HEK293 (cell line): ENCODE measurements at regions not wholly inside any gene's neighbourhood (a gene's known extent, or its start where the extent isn't known, plus 50 kb on each side); places are given as distances from the start of the nearest gene placed in this dataset.

ENCODE experiments used
- CTCF ChIA-PET: fragments of 350-600 bp; formaldehyde crosslinking; extraction: SDS; loops from one replicate; lab custom pipeline; 2021; ENCODE audit warnings: antibody characterized with exemption; lab: Yijun Ruan, JAX
- POLR2A ChIA-PET: fragments of 300-600 bp; formaldehyde crosslinking; extraction: SDS; loops from one replicate; lab custom pipeline; 2020; ENCODE audit warnings: antibody characterized with exemption, inconsistent platforms; lab: Yijun Ruan, JAX
- H3K27ac ChIP-seq: fragments of 200-500 bp; sonication (Bioruptor generic); 2 replicates; pipeline ENCODE4 v1.5.1; 2014; ENCODE audit warnings: low read depth, low read length, control low read depth, inconsistent platforms; ENCODE audit errors: extremely low read depth
- H3K36me3 ChIP-seq, 2 experiments: fragments of 200-500 bp in 1 of 2; sonication (Bioruptor generic) in 1 of 2; 1 replicate in 1 of 2; 2 replicates in 1 of 2; pipeline ENCODE4 v1.5.1; 2014 to 2017; ENCODE audit warnings: inconsistent platforms in 2 of 2, low read length in 2 of 2; ENCODE audit not compliant: control insufficient read depth in 2 of 2, insufficient read depth in 1 of 2
- H3K4me1 ChIP-seq: fragments of 200-500 bp; sonication (Bioruptor generic); 2 replicates; pipeline ENCODE4 v1.5.1; 2014; ENCODE audit warnings: mild to moderate bottlenecking, low read length, inconsistent platforms; ENCODE audit not compliant: control insufficient read depth, insufficient read depth
- H3K4me3 ChIP-seq: 2 replicates; pipeline ENCODE4 v1.5.1; 2011; ENCODE audit warnings: low read depth, mild to moderate bottlenecking, control low read depth, low read length, moderate library complexity
- H3K9me3 ChIP-seq: fragments of 200-500 bp; sonication (Bioruptor generic); 2 replicates; pipeline ENCODE4 v1.5.1; 2014; ENCODE audit warnings: low read depth, low read length, inconsistent platforms; ENCODE audit not compliant: control insufficient read depth, insufficient read depth
- BCL11A ChIP-seq: fragments of 450-650 bp; formaldehyde crosslinking; IDR thresholded peaks from 2 replicates; pipeline ENCODE4 v1.5.1; 2016; ENCODE audit warnings: low read depth, missing biosample characterization, missing genetic modification characterization
- BCL6B ChIP-seq: fragments of 450-650 bp; formaldehyde crosslinking; IDR thresholded peaks from 2 replicates; pipeline ENCODE4 v1.5.1; 2017; ENCODE audit warnings: missing biosample characterization, missing genetic modification characterization
- KLF10 ChIP-seq: fragments of 450-650 bp; IDR thresholded peaks from 2 replicates; pipeline ENCODE4 v1.5.1; 2018; ENCODE audit warnings: missing biosample characterization, mild to moderate bottlenecking, missing genetic modification characterization
- SALL2 ChIP-seq: fragments of 450-650 bp; formaldehyde crosslinking; IDR thresholded peaks from 2 replicates; pipeline ENCODE4 v1.5.0; 2017; ENCODE audit warnings: missing biosample characterization, mild to moderate bottlenecking, missing genetic modification characterization, borderline replicate concordance
- SP3 ChIP-seq: fragments of 450-650 bp; formaldehyde crosslinking; IDR thresholded peaks from 2 replicates; pipeline ENCODE4 v1.5.1; 2016; ENCODE audit warnings: missing biosample characterization, missing genetic modification characterization
- SP7 ChIP-seq: fragments of 450-650 bp; formaldehyde crosslinking; IDR thresholded peaks from 2 replicates; pipeline ENCODE4 v1.5.1; 2016; ENCODE audit warnings: missing biosample characterization, missing genetic modification characterization
- WT1 ChIP-seq: fragments of 450-650 bp; formaldehyde crosslinking; IDR thresholded peaks from 2 replicates; pipeline ENCODE4 v1.5.1; 2016; ENCODE audit warnings: missing biosample characterization, missing genetic modification characterization
- ZFHX2 ChIP-seq: fragments of 450-650 bp; formaldehyde crosslinking; conservative IDR thresholded peaks from 2 replicates; pipeline ENCODE4 v1.5.1; 2016; ENCODE audit warnings: missing biosample characterization, missing genetic modification characterization
- ZFP37 ChIP-seq: fragments of 450-650 bp; formaldehyde crosslinking; IDR thresholded peaks from 2 replicates; pipeline ENCODE4 v1.5.1; 2016; ENCODE audit warnings: missing biosample characterization, missing genetic modification characterization
- ZNF112 ChIP-seq: fragments of 450-650 bp; formaldehyde crosslinking; IDR thresholded peaks from 2 replicates; pipeline ENCODE4 v1.5.0; 2017; ENCODE audit warnings: missing biosample characterization, missing genetic modification characterization
- ZNF16 ChIP-seq: fragments of 450-650 bp; formaldehyde crosslinking; IDR thresholded peaks from 2 replicates; pipeline ENCODE4 v1.5.1; 2016; ENCODE audit warnings: low read depth, missing biosample characterization, missing genetic modification characterization
- ZNF202 ChIP-seq: fragments of 450-650 bp; formaldehyde crosslinking; IDR thresholded peaks from 2 replicates; pipeline ENCODE4 v1.5.1; 2016; ENCODE audit warnings: missing biosample characterization, missing genetic modification characterization, borderline replicate concordance
- ZNF211 ChIP-seq: fragments of 450-650 bp; formaldehyde crosslinking; IDR thresholded peaks from 2 replicates; pipeline ENCODE4 v1.5.1; 2016; ENCODE audit warnings: low read depth, missing biosample characterization, missing genetic modification characterization
- ZNF324 ChIP-seq: fragments of 450-650 bp; formaldehyde crosslinking; IDR thresholded peaks from 2 replicates; pipeline ENCODE4 v1.5.1; 2016; ENCODE audit warnings: missing biosample characterization, missing genetic modification characterization
- ZNF341 ChIP-seq: fragments of 450-650 bp; formaldehyde crosslinking; IDR thresholded peaks from 2 replicates; pipeline ENCODE4; 2016; ENCODE audit warnings: low read depth, missing biosample characterization, missing genetic modification characterization
- ZNF391 ChIP-seq: fragments of 450-650 bp; formaldehyde crosslinking; IDR thresholded peaks from 2 replicates; pipeline ENCODE4 v1.5.1; 2016; ENCODE audit warnings: low read depth, missing biosample characterization, missing genetic modification characterization, borderline replicate concordance
- ZNF416 ChIP-seq: fragments of 450-650 bp; formaldehyde crosslinking; IDR thresholded peaks from 2 replicates; pipeline ENCODE4 v1.5.1; 2016; ENCODE audit warnings: missing biosample characterization, missing genetic modification characterization
- ZNF488 ChIP-seq: fragments of 450-650 bp; formaldehyde crosslinking; IDR thresholded peaks from 2 replicates; pipeline ENCODE4 v1.5.1; 2016; ENCODE audit warnings: missing biosample characterization, missing genetic modification characterization
- ZNF529 ChIP-seq: fragments of 450-650 bp; formaldehyde crosslinking; IDR thresholded peaks from 2 replicates; pipeline ENCODE4 v1.5.1; 2017; ENCODE audit warnings: missing genetic modification characterization, missing biosample characterization; ENCODE audit not compliant: insufficient replicate concordance
- ZNF658 ChIP-seq: fragments of 450-650 bp; formaldehyde crosslinking; IDR thresholded peaks from 2 replicates; pipeline ENCODE4; 2016; ENCODE audit warnings: missing biosample characterization, missing genetic modification characterization
- ZNF707 ChIP-seq: fragments of 450-650 bp; formaldehyde crosslinking; IDR thresholded peaks from 2 replicates; pipeline ENCODE4 v1.5.1; 2016; ENCODE audit warnings: missing biosample characterization, missing genetic modification characterization
- ZNF747 ChIP-seq: fragments of 450-650 bp; formaldehyde crosslinking; IDR thresholded peaks from 2 replicates; pipeline ENCODE4 v1.5.1; 2016; ENCODE audit warnings: missing biosample characterization, missing genetic modification characterization
- ZNF776 ChIP-seq: fragments of 450-650 bp; formaldehyde crosslinking; IDR thresholded peaks from 2 replicates; pipeline ENCODE4 v1.5.0; 2017; ENCODE audit warnings: missing biosample characterization, missing genetic modification characterization, borderline replicate concordance
- ZNF785 ChIP-seq: fragments of 450-650 bp; formaldehyde crosslinking; IDR thresholded peaks from 2 replicates; pipeline ENCODE4 v1.5.1; 2016; ENCODE audit warnings: missing biosample characterization, missing genetic modification characterization
- ZSCAN30 ChIP-seq: fragments of 450-650 bp; IDR thresholded peaks from 2 replicates; pipeline ENCODE4 v1.5.1; 2018; ENCODE audit warnings: missing biosample characterization, mild to moderate bottlenecking, missing genetic modification characterization, moderate library complexity
- ZSCAN5A ChIP-seq: fragments of 450-650 bp; formaldehyde crosslinking; IDR thresholded peaks from 2 replicates; pipeline ENCODE4 v1.5.1; 2016; ENCODE audit warnings: missing biosample characterization, missing genetic modification characterization
- TF ChIP-seq, protein P1 (sequence below): fragments of 450-650 bp; formaldehyde crosslinking; IDR thresholded peaks from 2 replicates; pipeline ENCODE4 v1.5.1; 2016; ENCODE audit warnings: missing biosample characterization, missing genetic modification characterization

DNA sequence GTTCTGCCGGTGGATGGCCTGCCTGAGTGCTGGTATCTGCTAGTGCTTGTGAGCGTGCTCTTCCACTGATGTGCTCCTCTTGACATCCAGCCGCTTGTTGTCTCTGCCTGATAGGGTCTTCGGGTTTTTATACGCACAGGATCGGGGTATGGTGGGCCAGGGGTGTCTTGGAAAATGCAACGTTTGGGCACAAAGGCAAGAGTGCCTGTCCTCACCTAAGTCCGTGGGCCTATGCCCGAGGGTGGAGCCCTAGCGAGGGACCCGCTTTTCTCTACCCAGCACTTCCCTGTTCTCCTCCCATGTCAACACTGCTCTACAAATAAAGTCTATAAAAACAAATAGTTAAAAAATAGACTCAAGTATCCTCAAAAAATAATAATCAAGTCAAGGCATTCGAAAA, 1007.8 kb downstream of the PLA2G4A start (continued):
- TF ChIP-seq ZNF658 (tag by site-specific recombination) (no peak), SALL2 (tag by site-specific recombination) (no peak)

DNA sequence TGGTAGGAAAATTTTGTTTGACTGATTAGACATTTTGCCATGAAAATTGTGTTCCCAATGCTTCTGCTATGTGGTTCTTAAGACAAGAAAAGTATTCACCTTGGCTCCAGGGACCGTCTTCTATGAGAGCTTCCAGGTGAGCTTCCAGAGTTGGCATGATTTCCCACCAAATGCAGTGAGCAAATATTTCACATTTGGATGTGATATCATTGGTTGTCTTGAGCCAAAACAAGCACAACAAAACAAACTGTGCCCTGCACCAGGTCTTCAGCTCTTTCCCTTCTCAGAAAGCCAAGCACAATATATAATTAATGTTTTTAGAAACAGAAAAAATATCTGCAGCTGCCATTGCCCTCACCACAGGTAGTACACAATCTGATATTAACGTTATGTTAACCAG, 1009.0 kb downstream of the PLA2G4A start:
- no peak for TF ChIP-seq ZNF529 (tag by site-specific recombination)
- no peak for TF ChIP-seq ZNF785
- no peak for TF ChIP-seq SP7 (tag by site-specific recombination)
- no peak for TF ChIP-seq ZNF391 (tag by site-specific recombination)
- TF ChIP-seq ZSCAN30 = no peak
- TF ChIP-seq WT1 (tag by site-specific recombination) = no peak
- no peak for TF ChIP-seq ZNF16
- no peak for TF ChIP-seq ZFHX2
- no peak for TF ChIP-seq BCL11A
- TF ChIP-seq ZNF488 (tag by site-specific recombination) = no peak
- no peak for TF ChIP-seq ZNF776 (tag by site-specific recombination)
- no peak for TF ChIP-seq ZNF211 (tag by site-specific recombination)
- TF ChIP-seq BCL6B (tag by site-specific recombination) = no peak
- no peak for TF ChIP-seq ZNF341
- TF ChIP-seq ZNF416 (tag by site-specific recombination) = no peak
- no peak for TF ChIP-seq ZNF324 (tag by site-specific recombination)
- no peak for TF ChIP-seq SP3 (tag by site-specific recombination)
- no peak for TF ChIP-seq ZFP37 (tag by site-specific recombination)
- no peak for TF ChIP-seq ZNF112 (tag by site-specific recombination)
- POLR2A ChIA-PET = no interaction called here
- H3K27ac ChIP-seq = no peak overlapping the region
- H3K4me1 ChIP-seq = no peaks in the 10 kb centered on the region
- H3K4me3 ChIP-seq = no peak overlapping the region
- H3K9me3 ChIP-seq = no peaks in the 10 kb centered on the region
- CTCF ChIA-PET = no interaction called here
- H3K36me3 ChIP-seq = no peaks in the 10 kb centered on the region

GRCh38 chr1:187838335-187839293, 1009.9 kb downstream of the PLA2G4A start:
- Histone ChIP-seq H3K27ac (no peak overlapping the region), H3K4me1 (no peaks in the 10 kb centered on the region), H3K36me3 (no peaks in the 10 kb centered on the region), H3K9me3 (no peaks in the 10 kb centered on the region), H3K4me3 (no peak overlapping the region)
- CTCF ChIA-PET = interaction anchor here (0.6 kb wide), 1 partner anchor 672 kb away, joined by 4 read pairs; no protein-coding TSS in a partner anchor
- POLR2A ChIA-PET = no interaction called here
- no peak for TF ChIP-seq BCL11A
- TF ChIP-seq ZNF202 = no peak
- no peak for TF ChIP-seq ZNF747 (tag by site-specific recombination)
- TF ChIP-seq KLF10 (tag by site-specific recombination) = no peak
- TF ChIP-seq, protein P1, sequence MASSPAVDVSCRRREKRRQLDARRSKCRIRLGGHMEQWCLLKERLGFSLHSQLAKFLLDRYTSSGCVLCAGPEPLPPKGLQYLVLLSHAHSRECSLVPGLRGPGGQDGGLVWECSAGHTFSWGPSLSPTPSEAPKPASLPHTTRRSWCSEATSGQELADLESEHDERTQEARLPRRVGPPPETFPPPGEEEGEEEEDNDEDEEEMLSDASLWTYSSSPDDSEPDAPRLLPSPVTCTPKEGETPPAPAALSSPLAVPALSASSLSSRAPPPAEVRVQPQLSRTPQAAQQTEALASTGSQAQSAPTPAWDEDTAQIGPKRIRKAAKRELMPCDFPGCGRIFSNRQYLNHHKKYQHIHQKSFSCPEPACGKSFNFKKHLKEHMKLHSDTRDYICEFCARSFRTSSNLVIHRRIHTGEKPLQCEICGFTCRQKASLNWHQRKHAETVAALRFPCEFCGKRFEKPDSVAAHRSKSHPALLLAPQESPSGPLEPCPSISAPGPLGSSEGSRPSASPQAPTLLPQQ = no peak
- TF ChIP-seq ZSCAN5A (tag by site-specific recombination) = no peak
- TF ChIP-seq ZNF707 (tag by site-specific recombination) = no peak
